SK-N-MC (cell line): ENCODE measurements at regions not wholly inside any gene's neighbourhood (a gene's known extent, or its start where the extent isn't known, plus 50 kb on each side); places are given as distances from the start of the nearest gene placed in this dataset.

Experiments
- EZH2 ChIP-seq: fragments of 200-600 bp; sonication (generic); IDR thresholded peaks from one replicate; pipeline ENCODE4 v1.6.1; 2017; ENCODE audit warnings: antibody characterized with exemption
- FOXP2 ChIP-seq: optimal IDR thresholded peaks from 2 replicates; pipeline ENCODE3; 2011; ENCODE audit warnings: mild to moderate bottlenecking, moderate library complexity; ENCODE audit not compliant: insufficient read depth; ENCODE audit errors: extremely low read length, control extremely low read depth
- POLR2AphosphoS5 ChIP-seq: IDR thresholded peaks from 2 replicates; pipeline ENCODE4 v1.6.1; 2012; ENCODE audit warnings: mild to moderate bottlenecking, low read depth, low read length, borderline replicate concordance

DNA sequence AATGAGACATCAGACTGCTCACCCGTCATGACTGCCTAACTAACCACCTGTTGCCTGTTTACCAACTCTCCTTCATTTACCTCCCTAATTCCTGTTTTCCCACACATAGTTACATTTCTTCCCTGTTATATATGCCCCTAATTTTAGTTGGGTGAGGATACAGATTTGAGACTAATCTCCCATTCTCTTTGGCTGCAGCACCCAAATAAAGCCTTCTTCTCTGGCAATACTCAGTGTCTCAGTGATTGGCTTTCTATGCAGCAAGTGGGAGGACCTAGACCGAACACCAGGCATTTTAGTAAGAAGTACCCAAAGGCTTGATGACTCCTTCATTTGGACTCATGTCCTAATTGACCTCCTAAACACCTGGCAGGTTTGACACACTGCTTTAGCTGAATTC lies 147.2 kb downstream of the TRIB2 start:
- TF ChIP-seq EZH2, result no peak
- no peak for TF ChIP-seq FOXP2
- no peak for TF ChIP-seq POLR2AphosphoS5
